Mucosa of descending colon (tissue), 3 donors: ENCODE measurements at regions not wholly inside any gene's neighbourhood (a gene's known extent, or its start where the extent isn't known, plus 50 kb on each side); places are given as distances from the start of the nearest gene placed in this dataset.
A peak's percentile ranks its signal among the peaks of the same experiment; 100 is the strongest.

ENCODE experiments used
- ATAC-seq: fragments of 200-7000 bp; cut with Tn5 transposase; one replicate; pipeline ENCODE4 v1.9.1; 2020; ENCODE audit warnings: mild to moderate bottlenecking, moderate library complexity
- DNase-seq, 3 donors: peaks; one replicate each; pipeline ENCODE4 v3.0.0-alpha.2; 2020
- H3K36me3 ChIP-seq: fragments of 200-600 bp; one replicate; pipeline ENCODE4 v1.8.0; 2021; ENCODE audit warnings: low read depth, mild to moderate bottlenecking
- H3K4me1 ChIP-seq: fragments of 200-600 bp; one replicate; pipeline ENCODE4 v1.8.0; 2021; ENCODE audit warnings: low read depth, mild to moderate bottlenecking
- H3K4me3 ChIP-seq: fragments of 200-600 bp; one replicate; pipeline ENCODE4 v1.8.0; 2021; ENCODE audit warnings: mild to moderate bottlenecking
- H3K9me3 ChIP-seq: fragments of 200-600 bp; one replicate; pipeline ENCODE4 v1.8.0; 2021; ENCODE audit warnings: mild to moderate bottlenecking
- intact Hi-C, 2 donors: fragments of 100-400 bp; cut with DNase I in 1 of 2; cut with micrococcal nuclease in 1 of 2; formaldehyde crosslinking; loops; one replicate each; pipeline versions ENCODE4 v1.11.0 to v1.11.1; 2022; cut with DNase I, micrococcal nuclease
- TF ChIP-seq, protein P1 (sequence below): fragments of 200-600 bp; IDR thresholded peaks from one replicate; pipeline ENCODE4 v1.8.0; 2022; ENCODE audit warnings: antibody characterized with exemption, mild to moderate bottlenecking
- donor health status: DM: no; HTN: no; CAD: no; lungs with moderate emphysema.
- donor health status: DM: no; HTN: no; CAD: no.
- donor health status: DM: no; HTN: yes; CAD: no.

DNA sequence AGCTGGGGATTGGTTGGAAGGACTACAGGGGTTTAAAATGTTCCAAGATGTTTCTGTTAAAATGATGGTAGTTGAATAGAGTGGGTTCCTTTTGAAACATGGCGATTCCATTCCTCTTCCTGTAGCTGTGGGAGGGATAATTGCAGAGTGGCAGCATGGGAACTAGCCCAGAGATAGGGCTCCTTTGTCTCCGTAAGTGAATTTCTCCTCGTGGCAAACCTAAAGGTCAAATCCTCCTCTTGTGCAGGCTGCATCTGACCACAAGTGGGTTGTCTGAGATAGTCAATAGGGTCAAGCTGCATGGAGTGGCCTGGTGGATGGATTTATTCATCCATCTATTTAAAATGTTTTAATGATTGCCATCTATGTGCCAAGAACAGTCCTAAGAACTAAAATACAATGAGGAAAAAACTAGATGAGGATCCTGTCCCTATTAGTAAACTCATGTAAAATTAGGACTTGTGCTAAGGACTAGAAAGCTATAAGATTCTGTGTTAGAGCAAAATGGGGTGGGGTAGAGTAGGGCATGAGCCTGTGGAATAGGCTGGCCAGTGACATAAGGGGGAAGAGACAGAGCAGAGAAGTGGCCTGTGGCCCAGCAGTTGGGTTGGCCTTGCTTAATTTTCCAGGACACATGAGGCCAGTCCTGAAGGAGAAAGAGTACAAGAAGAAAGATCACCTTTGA, 89.1 kb upstream of the IVNS1ABP start:
- DNase-seq, result no peak
- no peaks in the 10 kb centered on the region for H3K36me3 ChIP-seq
- ATAC-seq, result no peak
- peaks cover 6% of the 10 kb centered on the region for H3K4me1 ChIP-seq
- TF ChIP-seq, protein P1, sequence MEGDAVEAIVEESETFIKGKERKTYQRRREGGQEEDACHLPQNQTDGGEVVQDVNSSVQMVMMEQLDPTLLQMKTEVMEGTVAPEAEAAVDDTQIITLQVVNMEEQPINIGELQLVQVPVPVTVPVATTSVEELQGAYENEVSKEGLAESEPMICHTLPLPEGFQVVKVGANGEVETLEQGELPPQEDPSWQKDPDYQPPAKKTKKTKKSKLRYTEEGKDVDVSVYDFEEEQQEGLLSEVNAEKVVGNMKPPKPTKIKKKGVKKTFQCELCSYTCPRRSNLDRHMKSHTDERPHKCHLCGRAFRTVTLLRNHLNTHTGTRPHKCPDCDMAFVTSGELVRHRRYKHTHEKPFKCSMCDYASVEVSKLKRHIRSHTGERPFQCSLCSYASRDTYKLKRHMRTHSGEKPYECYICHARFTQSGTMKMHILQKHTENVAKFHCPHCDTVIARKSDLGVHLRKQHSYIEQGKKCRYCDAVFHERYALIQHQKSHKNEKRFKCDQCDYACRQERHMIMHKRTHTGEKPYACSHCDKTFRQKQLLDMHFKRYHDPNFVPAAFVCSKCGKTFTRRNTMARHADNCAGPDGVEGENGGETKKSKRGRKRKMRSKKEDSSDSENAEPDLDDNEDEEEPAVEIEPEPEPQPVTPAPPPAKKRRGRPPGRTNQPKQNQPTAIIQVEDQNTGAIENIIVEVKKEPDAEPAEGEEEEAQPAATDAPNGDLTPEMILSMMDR, result no peak
- H3K4me3 ChIP-seq, result no peak overlapping the region
- no peaks in the 10 kb centered on the region for H3K9me3 ChIP-seq
- intact Hi-C loops, result no loop called here

DNA sequence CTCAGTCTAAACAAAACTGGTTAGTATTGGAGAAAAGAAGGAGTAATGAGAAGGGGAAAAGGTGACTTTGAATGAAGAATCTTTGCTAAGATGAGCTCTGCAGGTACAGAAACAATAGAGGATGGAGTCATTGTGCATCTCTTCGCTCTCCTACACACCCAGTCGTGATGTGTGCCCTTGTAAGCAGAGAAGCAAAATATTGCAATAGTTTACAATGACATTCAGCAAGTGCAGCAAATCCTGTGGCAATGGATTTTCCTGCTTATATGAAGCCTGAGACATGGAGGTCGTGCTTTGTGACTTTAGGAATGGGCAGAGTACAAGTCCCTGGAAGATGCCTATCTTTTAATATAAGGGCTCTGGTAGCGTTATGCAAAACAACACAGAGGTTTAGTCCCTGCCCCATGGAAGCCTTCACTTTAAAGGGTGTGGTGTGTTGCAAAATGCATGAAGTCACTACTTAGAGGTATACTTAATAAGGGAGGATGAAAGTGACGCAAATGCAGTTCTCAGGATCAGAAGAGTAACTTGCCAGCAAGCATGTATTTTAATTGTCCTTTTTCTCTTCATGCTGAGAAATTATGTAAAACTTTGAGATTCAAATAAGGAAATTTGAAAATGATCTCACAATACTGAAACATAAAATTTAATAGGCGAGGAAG, 88.0 kb upstream of the IVNS1ABP start:
- peaks cover 6% of the 10 kb centered on the region for H3K4me1 ChIP-seq
- TF ChIP-seq, protein P1, result no peak
- intact Hi-C loops, result no loop called here
- no peaks in the 10 kb centered on the region for H3K9me3 ChIP-seq
- DNase-seq (no peak), ATAC-seq (peak; percentile 80)
- no peaks in the 10 kb centered on the region for H3K36me3 ChIP-seq
- no peak overlapping the region for H3K4me3 ChIP-seq

DNA sequence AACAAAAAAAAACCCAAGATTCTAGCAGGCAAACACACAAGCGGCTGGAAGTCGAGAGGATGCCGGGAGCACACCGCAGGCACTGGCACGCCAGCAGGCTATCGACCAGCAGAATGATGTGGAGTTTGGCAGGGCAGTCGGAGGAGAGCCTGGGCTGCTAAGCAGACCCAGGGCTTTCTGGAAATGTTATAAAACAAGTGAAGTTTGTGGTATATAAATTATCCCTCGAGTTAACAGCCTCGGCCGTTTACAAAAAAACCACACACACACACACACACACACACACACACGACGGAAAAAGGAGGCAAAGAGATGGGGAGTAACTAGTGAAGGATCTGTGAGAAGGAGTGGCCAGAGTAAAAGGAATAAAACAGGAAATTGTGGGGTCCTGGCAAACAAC, 87.2 kb upstream of the IVNS1ABP start:
- Histone ChIP-seq H3K4me1 (peaks cover 6% of the 10 kb centered on the region), H3K36me3 (no peaks in the 10 kb centered on the region), H3K9me3 (no peaks in the 10 kb centered on the region), H3K4me3 (no peak overlapping the region)
- ATAC-seq (peak; percentile 62), DNase-seq (peak; percentile 34 to 57 (median 48))
- TF ChIP-seq, protein P1, result no peak
- intact Hi-C loops, result no loop called here

DNA sequence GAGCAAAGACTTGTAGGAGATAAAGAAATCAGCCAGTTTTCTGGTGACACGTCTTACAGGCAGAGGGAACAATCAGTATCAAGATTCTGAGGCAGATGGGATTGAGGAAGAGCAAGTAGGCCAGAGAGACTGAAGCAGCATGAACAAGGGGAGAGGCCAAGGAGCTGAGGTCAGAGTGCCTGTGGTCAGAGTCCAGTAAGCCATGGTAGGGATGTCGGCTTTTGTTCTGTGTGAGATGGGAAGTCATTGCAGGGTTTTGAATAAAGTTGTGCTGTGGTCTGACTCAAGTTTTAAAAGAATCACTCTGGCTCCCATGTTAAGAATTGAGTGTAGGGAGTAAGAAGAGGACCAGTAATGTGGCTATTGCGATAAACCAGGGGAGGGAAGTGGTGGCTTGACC, 85.9 kb upstream of the IVNS1ABP start:
- Histone ChIP-seq H3K4me1 (peaks cover 6% of the 10 kb centered on the region), H3K36me3 (no peaks in the 10 kb centered on the region), H3K4me3 (no peak overlapping the region), H3K9me3 (no peaks in the 10 kb centered on the region)
- TF ChIP-seq, protein P1, result no peak
- DNase-seq (no peak), ATAC-seq (peak; percentile 59)
- intact Hi-C loops, result no loop called here

DNA sequence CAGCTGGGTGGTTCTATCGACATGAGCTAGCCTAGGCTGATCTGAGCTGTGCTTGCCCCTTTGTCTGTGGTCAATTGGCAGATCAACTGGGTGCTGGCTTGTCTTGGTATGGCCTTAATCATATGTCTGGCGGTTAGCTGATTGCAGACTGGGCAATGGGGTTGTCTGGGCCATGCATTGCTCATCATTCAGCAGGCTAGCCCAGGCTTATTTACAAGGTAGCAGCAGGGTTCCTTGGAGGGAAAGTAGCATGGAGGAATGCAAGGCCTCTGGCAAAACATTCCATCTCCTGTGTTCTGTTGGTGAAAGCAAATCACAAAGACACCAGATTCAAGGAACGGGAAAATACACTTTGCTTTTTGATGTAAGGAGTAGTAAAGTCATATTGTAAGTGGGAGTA, 84.0 kb upstream of the IVNS1ABP start:
- no peak for DNase-seq

More for the DNA sequence above, 84.0 kb upstream of the IVNS1ABP start:
- no peak for ATAC-seq
- no peaks in the 10 kb centered on the region for H3K36me3 ChIP-seq
- intact Hi-C loops, result no loop called here
- TF ChIP-seq, protein P1, result no peak
- no peak overlapping the region for H3K4me3 ChIP-seq
- H3K4me1 ChIP-seq, result peaks cover 6% of the 10 kb centered on the region
- H3K9me3 ChIP-seq, result no peaks in the 10 kb centered on the region
